ENCODE measurements at regions not wholly inside any gene's neighbourhood (a gene's known extent, or its start where the extent isn't known, plus 50 kb on each side); places are given as distances from the start of the nearest gene placed in this dataset.

DNA sequence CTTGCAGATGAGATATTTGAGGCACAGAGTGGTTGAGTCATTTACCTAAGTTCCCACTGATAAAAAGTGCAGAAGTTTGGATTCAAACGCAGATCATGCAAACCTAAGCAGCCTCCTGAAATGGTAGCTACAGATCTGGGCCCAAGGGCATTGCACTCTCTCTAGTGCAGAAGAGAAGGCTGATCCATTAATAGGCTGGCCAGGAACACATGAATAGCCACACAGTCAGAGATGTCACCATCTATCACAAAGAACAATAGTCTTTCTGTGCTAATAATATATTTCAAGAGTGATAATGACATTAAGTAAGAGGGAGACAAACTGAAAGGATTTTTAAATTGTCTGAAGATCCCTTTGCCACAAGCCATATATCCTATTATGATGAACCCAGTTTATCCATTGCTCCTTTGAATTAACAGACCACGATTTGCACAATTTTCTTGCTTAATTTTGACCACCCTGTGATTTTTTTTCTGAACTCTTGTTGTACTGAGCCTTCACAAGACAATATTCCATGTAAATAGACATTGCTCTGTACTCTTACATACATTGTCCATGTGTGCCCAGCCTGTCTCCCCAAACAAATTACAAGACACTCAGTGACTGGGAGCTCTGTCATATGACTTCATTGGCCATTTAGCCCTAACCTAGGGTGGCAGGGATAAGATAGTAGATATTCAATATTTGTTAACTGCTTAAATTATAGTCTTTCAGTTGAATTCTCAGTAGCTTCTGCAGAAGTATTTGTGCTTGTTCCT, 112.4 kb upstream of the RBPJ start:
- Histone ChIP-seq H3K18ac (ENCODE audit: extremely low read depth, low read length) (no peak overlapping the region), H2BK12ac (ENCODE audit: low read depth, low read length) (no peak overlapping the region), H3K4ac (replicated peaks; ENCODE audit: insufficient read length, low read depth, low read length) (no peak overlapping the region), H3K79me1 (ENCODE audit: low read depth, low read length) (no peaks in the 10 kb centered on the region), H4K5ac (ENCODE audit: insufficient read length, low read depth, low read length) (no peak overlapping the region), H2BK5ac (ENCODE audit: low read depth, low read length) (no peak overlapping the region), H3K4me2 (ENCODE audit: insufficient read depth in 1 of 2, low read depth in 2 of 2, low read length in 2 of 2) (no peak overlapping the region), H3K56ac (replicated peaks; ENCODE audit: insufficient read length, low read depth, low read length) (no peak overlapping the region), H3K4me3 (ENCODE audit: extremely low read depth in 1 of 4, insufficient read depth in 2 of 4, low read depth in 3 of 4, low read length in 4 of 4) (no peak overlapping the region), H2BK120ac (replicated peaks; ENCODE audit: low read depth, low read length) (no peak overlapping the region), H2AFZ (ENCODE audit: low read length) (no peak overlapping the region), H3K36me3 (ENCODE audit: control insufficient read depth in 2 of 4, insufficient read depth in 4 of 4, low read length in 3 of 4) (no peaks in the 10 kb centered on the region), H4K20me1 (replicated peaks in 1 of 2; ENCODE audit: control insufficient read depth in 1 of 2, insufficient read depth in 2 of 2, low read length in 2 of 2) (no peaks in the 10 kb centered on the region), H2BK15ac (ENCODE audit: low read length) (no peak overlapping the region), H3K9me3 (ENCODE audit: insufficient read depth in 2 of 2, low read depth in 1 of 2, low read length in 1 of 2) (no peaks in the 10 kb centered on the region), H4K8ac (ENCODE audit: extremely low read depth, insufficient read depth, low read length) (no peak overlapping the region), H3K23ac (ENCODE audit: insufficient read length) (no peak overlapping the region), H3K9ac (replicated peaks in 1 of 4; ENCODE audit: extremely low read depth in 1 of 4, low read depth in 3 of 4, low read length in 3 of 4) (no peak overlapping the region), H3K27ac (ENCODE audit: low read depth, low read length) (no peak overlapping the region), H3K23me2 (ENCODE audit: low read depth, low read length) (no peaks in the 10 kb centered on the region; the same call in 1 of the 2 replicates), H4K91ac (replicated peaks; ENCODE audit: insufficient read length, low read length) (no peak overlapping the region), H3K79me2 (ENCODE audit: control insufficient read depth in 1 of 2, insufficient read depth in 2 of 2, low read length in 2 of 2) (no peaks in the 10 kb centered on the region), H3K27me3 (replicated peaks in 1 of 4; ENCODE audit: control insufficient read depth in 3 of 4, extremely low read depth in 1 of 4, insufficient read depth in 3 of 4, low read length in 3 of 4) (no peaks in the 10 kb centered on the region), H3K4me1 (replicated peaks in 1 of 4; ENCODE audit: control insufficient read depth in 3 of 4, insufficient read depth in 4 of 4, low read length in 3 of 4) (peaks cover 0 to 3% (median 1%) of the 10 kb centered on the region in 4 experiments; a peak in 3 of 7 replicates), H3K14ac (ENCODE audit: insufficient read length) (no peak overlapping the region), H2AK5ac (ENCODE audit: low read depth, low read length) (no peak overlapping the region), H2BK20ac (ENCODE audit: low read length) (no peak overlapping the region)
- ChIA-PET CTCF (ENCODE audit: partially characterized antibody) (interaction anchor here (0.6 to 1.6 kb wide), 5 partner anchors 9 to 321 kb away, joined by 3 to 6 read pairs (median 4); no protein-coding TSS in a partner anchor), POLR2A (ENCODE audit: partially characterized antibody) (interaction anchor here (1.2 kb wide), 1 partner anchor 61 kb away, joined by 3 read pairs; no protein-coding TSS in a partner anchor)
- FAIRE-seq (no peak), DNase-seq (ENCODE audit: low read depth in 1 of 2, low spot score in 2 of 2) (no peak)
- no peak for TF ChIP-seq JUND (IDR thresholded peaks at IDR 0.05; ENCODE audit: low read length)
- TF ChIP-seq CHD2 (IDR thresholded peaks at IDR 0.05; ENCODE audit: low read length): no peak
- no peak for TF ChIP-seq EGR1 (IDR thresholded peaks at IDR 0.05; ENCODE audit: borderline replicate concordance, low read depth, low read length)
- no peak for TF ChIP-seq CEBPB (IDR thresholded peaks at IDR 0.05; ENCODE audit: low read depth, low read length)
- TF ChIP-seq TCF12 (IDR thresholded peaks at IDR 0.05; ENCODE audit: low read depth, low read length): no peak
- no peak for TF ChIP-seq RAD21 (IDR thresholded peaks at IDR 0.05 in 1 of 2, conservative IDR thresholded peaks at IDR 0.05 in 1 of 2; ENCODE audit: low read depth in 2 of 2, low read length in 2 of 2)
- TF ChIP-seq BRCA1 (IDR thresholded peaks at IDR 0.05; ENCODE audit: low read depth, low read length): no peak
- TF ChIP-seq GTF2F1 (IDR thresholded peaks at IDR 0.05; ENCODE audit: borderline replicate concordance, low read depth, low read length): no peak
- WGBS, 2 experiments (ENCODE audit: extremely low coverage in 1 of 2, insufficient coverage in 1 of 2, insufficient read length in 1 of 2, insufficient replicate concordance in 2 of 2, low coverage in 1 of 2, low lambda C conversion rate in 2 of 2, missing lambda C conversion rate in 1 of 2): 50% methylated on average over 2 of the region's 2 CpGs; no CpG with 5 or more reads in 1 of the 2 experiments

All from H1 (cell line).